HEK293 (cell line): ENCODE measurements at regions not wholly inside any gene's neighbourhood (a gene's known extent, or its start where the extent isn't known, plus 50 kb on each side); places are given as distances from the start of the nearest gene placed in this dataset.

Experiments
- CTCF ChIA-PET: fragments of 350-600 bp; formaldehyde crosslinking; extraction: SDS; loops from one replicate; lab custom pipeline; 2021; ENCODE audit warnings: antibody characterized with exemption; lab: Yijun Ruan, JAX
- POLR2A ChIA-PET: fragments of 300-600 bp; formaldehyde crosslinking; extraction: SDS; loops from one replicate; lab custom pipeline; 2020; ENCODE audit warnings: antibody characterized with exemption, inconsistent platforms; lab: Yijun Ruan, JAX
- H3K27ac ChIP-seq: fragments of 200-500 bp; sonication (Bioruptor generic); 2 replicates; pipeline ENCODE4 v1.5.1; 2014; ENCODE audit warnings: low read depth, low read length, control low read depth, inconsistent platforms; ENCODE audit errors: extremely low read depth
- H3K36me3 ChIP-seq, 2 experiments: fragments of 200-500 bp in 1 of 2; sonication (Bioruptor generic) in 1 of 2; 1 replicate in 1 of 2; 2 replicates in 1 of 2; pipeline ENCODE4 v1.5.1; 2014 to 2017; ENCODE audit warnings: inconsistent platforms in 2 of 2, low read length in 2 of 2; ENCODE audit not compliant: control insufficient read depth in 2 of 2, insufficient read depth in 1 of 2
- H3K4me1 ChIP-seq: fragments of 200-500 bp; sonication (Bioruptor generic); 2 replicates; pipeline ENCODE4 v1.5.1; 2014; ENCODE audit warnings: mild to moderate bottlenecking, low read length, inconsistent platforms; ENCODE audit not compliant: control insufficient read depth, insufficient read depth
- H3K4me3 ChIP-seq: 2 replicates; pipeline ENCODE4 v1.5.1; 2011; ENCODE audit warnings: low read depth, mild to moderate bottlenecking, control low read depth, low read length, moderate library complexity
- H3K9me3 ChIP-seq: fragments of 200-500 bp; sonication (Bioruptor generic); 2 replicates; pipeline ENCODE4 v1.5.1; 2014; ENCODE audit warnings: low read depth, low read length, inconsistent platforms; ENCODE audit not compliant: control insufficient read depth, insufficient read depth
- BCL6B ChIP-seq: fragments of 450-650 bp; formaldehyde crosslinking; IDR thresholded peaks from 2 replicates; pipeline ENCODE4 v1.5.1; 2017; ENCODE audit warnings: missing biosample characterization, missing genetic modification characterization
- HIC1 ChIP-seq: fragments of 450-650 bp; formaldehyde crosslinking; IDR thresholded peaks from 2 replicates; pipeline ENCODE4 v1.5.1; 2016; ENCODE audit warnings: missing biosample characterization, missing genetic modification characterization
- PRDM4 ChIP-seq: fragments of 450-650 bp; formaldehyde crosslinking; IDR thresholded peaks from 2 replicates; pipeline ENCODE4 v1.5.1; 2017; ENCODE audit warnings: missing biosample characterization, missing genetic modification characterization
- REPIN1 ChIP-seq: fragments of 450-650 bp; formaldehyde crosslinking; IDR thresholded peaks from 2 replicates; pipeline ENCODE4 v1.5.1; 2017; ENCODE audit warnings: missing biosample characterization, missing genetic modification characterization, low read depth
- TRIM28 ChIP-seq: IDR thresholded peaks from 2 replicates; pipeline ENCODE4 v1.6.1; 2011; ENCODE audit warnings: low read length, control low read depth, borderline replicate concordance
- WT1 ChIP-seq: fragments of 450-650 bp; formaldehyde crosslinking; IDR thresholded peaks from 2 replicates; pipeline ENCODE4 v1.5.1; 2016; ENCODE audit warnings: missing biosample characterization, missing genetic modification characterization
- ZEB2 ChIP-seq: fragments of 450-650 bp; formaldehyde crosslinking; IDR thresholded peaks from 2 replicates; pipeline ENCODE4 v1.5.1; 2016; ENCODE audit warnings: missing biosample characterization, missing genetic modification characterization
- ZNF16 ChIP-seq: fragments of 450-650 bp; formaldehyde crosslinking; IDR thresholded peaks from 2 replicates; pipeline ENCODE4 v1.5.1; 2016; ENCODE audit warnings: low read depth, missing biosample characterization, missing genetic modification characterization
- ZNF26 ChIP-seq: fragments of 450-650 bp; formaldehyde crosslinking; IDR thresholded peaks from 2 replicates; pipeline ENCODE4 v1.5.1; 2016; ENCODE audit warnings: missing biosample characterization, missing genetic modification characterization
- ZNF292 ChIP-seq: fragments of 450-650 bp; formaldehyde crosslinking; IDR thresholded peaks from 2 replicates; pipeline ENCODE4 v1.5.1; 2016; ENCODE audit warnings: low read depth, missing biosample characterization, missing genetic modification characterization, borderline replicate concordance
- ZNF37A ChIP-seq: fragments of 450-650 bp; IDR thresholded peaks from 2 replicates; pipeline ENCODE4 v1.5.1; 2018; ENCODE audit warnings: missing biosample characterization, missing genetic modification characterization
- ZNF449 ChIP-seq: fragments of 450-650 bp; formaldehyde crosslinking; IDR thresholded peaks from 2 replicates; pipeline ENCODE4 v1.5.1; 2017; ENCODE audit warnings: missing biosample characterization, mild to moderate bottlenecking, missing genetic modification characterization, moderate library complexity
- ZNF768 ChIP-seq: fragments of 450-650 bp; formaldehyde crosslinking; IDR thresholded peaks from 2 replicates; pipeline ENCODE4 v1.5.1; 2018; ENCODE audit warnings: missing biosample characterization, mild to moderate bottlenecking, missing genetic modification characterization
- ZNF777 ChIP-seq: fragments of 450-650 bp; formaldehyde crosslinking; IDR thresholded peaks from 2 replicates; pipeline ENCODE4 v1.5.1; 2017; ENCODE audit warnings: missing biosample characterization, missing genetic modification characterization, borderline replicate concordance

GRCh38 chr3:137062250-137062649, 104.5 kb downstream of the IL20RB start (continued):
- TF ChIP-seq PRDM4 (no peak), ZNF449 (no peak)

GRCh38 chr3:137065381-137065780, 107.6 kb downstream of the IL20RB start:
- TF ChIP-seq ZNF768 (tag by site-specific recombination) (no peak), REPIN1 (tag by site-specific recombination) (no peak), WT1 (tag by site-specific recombination) (no peak), ZNF37A (tag by site-specific recombination) (no peak)
- no peaks in the 10 kb centered on the region for H3K4me1 ChIP-seq
- CTCF ChIA-PET, result no interaction called here
- H3K27ac ChIP-seq, result no peak overlapping the region
- POLR2A ChIA-PET, result no interaction called here
- no peaks in the 10 kb centered on the region for H3K36me3 ChIP-seq
- H3K4me3 ChIP-seq, result no peak overlapping the region
- no peaks in the 10 kb centered on the region for H3K9me3 ChIP-seq

- POLR2A ChIA-PET, result no interaction called here
- CTCF ChIA-PET, result no interaction called here
- no peaks in the 10 kb centered on the region for H3K9me3 ChIP-seq
- H3K4me3 ChIP-seq, result no peak overlapping the region
- no peak overlapping the region for H3K27ac ChIP-seq
- TF ChIP-seq TRIM28 (no peak), ZNF16 (tag by site-specific recombination) (no peak), ZEB2 (tag by site-specific recombination) (no peak), BCL6B (no peak), ZNF292 (tag by site-specific recombination) (no peak), HIC1 (no peak), ZNF26 (tag by site-specific recombination) (no peak), ZNF777 (tag by site-specific recombination) (no peak)
- no peaks in the 10 kb centered on the region for H3K4me1 ChIP-seq
- no peaks in the 10 kb centered on the region for H3K36me3 ChIP-seq
Observed at GRCh38 chr3:137066092-137066491, 108.3 kb downstream of the IL20RB start.
